ENCODE measurements at regions not wholly inside any gene's neighbourhood (a gene's known extent, or its start where the extent isn't known, plus 50 kb on each side); places are given as distances from the start of the nearest gene placed in this dataset.

DNA sequence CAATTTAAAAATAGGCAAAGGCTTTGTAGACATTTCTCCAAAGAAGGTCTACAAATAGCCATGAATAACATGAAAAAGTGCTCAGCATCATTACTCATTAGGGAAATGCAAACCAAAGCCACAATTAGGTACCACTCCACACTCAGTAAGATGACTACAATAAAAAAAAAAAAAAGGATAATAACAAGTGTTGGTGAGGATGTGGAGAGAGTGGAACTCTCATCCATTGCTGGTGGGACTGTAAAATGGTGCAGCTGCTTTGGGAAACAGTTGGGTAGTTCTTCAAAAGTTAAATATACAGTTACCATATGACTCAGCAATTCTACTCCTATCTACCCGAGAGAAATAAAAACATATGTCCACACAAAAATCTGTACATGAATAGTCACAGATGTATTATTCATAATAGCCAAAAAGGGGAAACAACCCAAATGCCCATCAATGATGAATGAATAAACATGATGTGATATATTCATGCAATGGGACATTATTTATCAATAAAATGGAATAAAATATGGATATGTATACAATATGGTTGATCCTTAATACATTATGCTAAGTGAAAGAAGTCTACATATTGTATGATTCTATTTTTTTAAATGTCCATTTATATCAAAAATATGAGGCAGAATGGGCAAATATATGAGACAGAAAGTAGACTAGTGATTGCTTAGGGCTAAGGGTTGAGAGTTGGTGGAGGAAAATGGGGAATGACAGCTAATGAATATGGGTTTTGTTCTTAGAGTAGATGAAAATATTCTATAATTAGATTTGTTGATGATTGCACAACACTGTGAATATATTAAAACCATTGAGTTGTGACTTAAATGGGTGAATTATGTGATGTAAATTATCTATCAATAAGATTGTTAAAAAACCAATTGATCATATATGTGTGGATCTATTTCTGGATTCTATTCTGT, 66.1 kb upstream of the SMAD3 start:
- ChIA-PET POLR2A (no interaction called here), CTCF (no interaction called here)
- DNase-seq (ENCODE audit: extremely low spot score) = no peak
- no peak for TF ChIP-seq BHLHE40 (IDR thresholded peaks at IDR 0.05; ENCODE audit: borderline replicate concordance)
- TF ChIP-seq ELF4 (IDR thresholded peaks at IDR 0.05) = no peak
- TF ChIP-seq, protein P1, sequence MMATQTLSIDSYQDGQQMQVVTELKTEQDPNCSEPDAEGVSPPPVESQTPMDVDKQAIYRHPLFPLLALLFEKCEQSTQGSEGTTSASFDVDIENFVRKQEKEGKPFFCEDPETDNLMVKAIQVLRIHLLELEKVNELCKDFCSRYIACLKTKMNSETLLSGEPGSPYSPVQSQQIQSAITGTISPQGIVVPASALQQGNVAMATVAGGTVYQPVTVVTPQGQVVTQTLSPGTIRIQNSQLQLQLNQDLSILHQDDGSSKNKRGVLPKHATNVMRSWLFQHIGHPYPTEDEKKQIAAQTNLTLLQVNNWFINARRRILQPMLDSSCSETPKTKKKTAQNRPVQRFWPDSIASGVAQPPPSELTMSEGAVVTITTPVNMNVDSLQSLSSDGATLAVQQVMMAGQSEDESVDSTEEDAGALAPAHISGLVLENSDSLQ (IDR thresholded peaks at IDR 0.05) = no peak
- no peak for TF ChIP-seq CTBP1 (IDR thresholded peaks at IDR 0.05; ENCODE audit: borderline replicate concordance)
- TF ChIP-seq FOXA1 (IDR thresholded peaks at IDR 0.05) = no peak
- TF ChIP-seq NFRKB (IDR thresholded peaks at IDR 0.05) = no peak
- TF ChIP-seq FOXM1 (IDR thresholded peaks at IDR 0.05; ENCODE audit: borderline replicate concordance) = no peak
- TF ChIP-seq HDGF (IDR thresholded peaks at IDR 0.05; ENCODE audit: borderline replicate concordance) = no peak
- TF ChIP-seq FOXK2 (IDR thresholded peaks at IDR 0.05) = no peak
- no peak for TF ChIP-seq L3MBTL2 (conservative IDR thresholded peaks at IDR 0.05)
- TF ChIP-seq ARNT (IDR thresholded peaks at IDR 0.05) = no peak
- no peak for TF ChIP-seq LEF1 (IDR thresholded peaks at IDR 0.05; ENCODE audit: borderline replicate concordance)
- no peak for TF ChIP-seq SP1 (IDR thresholded peaks at IDR 0.05)
- no peak for TF ChIP-seq SUZ12 (IDR thresholded peaks at IDR 0.05)
- TF ChIP-seq TARDBP (IDR thresholded peaks at IDR 0.05) = no peak
- TF ChIP-seq ZNF384 (IDR thresholded peaks at IDR 0.05) = no peak

DNA sequence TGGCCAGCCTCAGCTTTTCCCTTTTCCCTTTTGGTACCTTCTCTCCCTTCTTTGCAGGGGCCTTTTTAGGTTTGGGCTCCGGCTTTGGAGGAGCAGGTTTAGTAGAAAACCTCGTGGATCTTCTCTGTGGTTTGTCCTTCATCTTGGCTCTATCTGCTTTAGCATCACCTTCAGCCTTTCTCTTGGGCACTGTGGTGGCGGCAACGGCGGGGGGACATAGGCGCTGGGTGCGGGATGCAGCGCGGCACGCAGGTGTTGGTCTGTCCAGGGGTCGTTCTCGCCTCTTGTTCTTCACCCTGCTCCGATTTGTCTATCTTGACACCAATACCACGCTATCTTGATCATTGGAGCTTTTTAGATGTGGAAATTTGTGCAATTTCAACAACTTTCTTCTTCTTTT, 64.5 kb upstream of the SMAD3 start:
- no peak for TF ChIP-seq SP1 (IDR thresholded peaks at IDR 0.05)
- TF ChIP-seq TARDBP (IDR thresholded peaks at IDR 0.05) = no peak
- no peak for TF ChIP-seq HDGF (IDR thresholded peaks at IDR 0.05; ENCODE audit: borderline replicate concordance)
- no peak for TF ChIP-seq ARNT (IDR thresholded peaks at IDR 0.05)
- TF ChIP-seq BHLHE40 (IDR thresholded peaks at IDR 0.05; ENCODE audit: borderline replicate concordance) = no peak
- TF ChIP-seq FOXA1 (IDR thresholded peaks at IDR 0.05) = no peak
- no peak for TF ChIP-seq SUZ12 (IDR thresholded peaks at IDR 0.05)
- ChIA-PET CTCF (interaction anchor here (0.8 kb wide), 1 partner anchor 363 kb away, joined by 4 read pairs; no protein-coding TSS in a partner anchor), POLR2A (no interaction called here)
- DNase-seq (ENCODE audit: extremely low spot score) = no peak

- ChIA-PET CTCF (interaction anchor here (0.7 kb wide), 1 partner anchor 68 kb away, joined by 3 read pairs; no protein-coding TSS in a partner anchor), POLR2A (no interaction called here)
- TF ChIP-seq CTBP1 (IDR thresholded peaks at IDR 0.05; ENCODE audit: borderline replicate concordance) (no peak), TARDBP (IDR thresholded peaks at IDR 0.05) (no peak), ELF4 (IDR thresholded peaks at IDR 0.05) (no peak), BHLHE40 (IDR thresholded peaks at IDR 0.05; ENCODE audit: borderline replicate concordance) (no peak), LEF1 (IDR thresholded peaks at IDR 0.05; ENCODE audit: borderline replicate concordance) (no peak), FOXM1 (IDR thresholded peaks at IDR 0.05; ENCODE audit: borderline replicate concordance) (no peak), SP1 (IDR thresholded peaks at IDR 0.05) (no peak), ARNT (IDR thresholded peaks at IDR 0.05) (no peak), SUZ12 (IDR thresholded peaks at IDR 0.05) (no peak), FOXA1 (IDR thresholded peaks at IDR 0.05) (no peak), HDGF (IDR thresholded peaks at IDR 0.05; ENCODE audit: borderline replicate concordance) (no peak), L3MBTL2 (conservative IDR thresholded peaks at IDR 0.05) (no peak), NFRKB (IDR thresholded peaks at IDR 0.05) (no peak), ZNF384 (IDR thresholded peaks at IDR 0.05) (no peak), FOXK2 (IDR thresholded peaks at IDR 0.05) (no peak)
- TF ChIP-seq, protein P1 (IDR thresholded peaks at IDR 0.05) = no peak
- DNase-seq (ENCODE audit: extremely low spot score) = no peak
Measured at GRCh38 chr15:67002368-67002767, 63.0 kb upstream of the SMAD3 start.

- CTCF ChIA-PET = no interaction called here
- POLR2A ChIA-PET = no interaction called here
- no peak for DNase-seq (ENCODE audit: extremely low spot score)
- TF ChIP-seq HDGF (IDR thresholded peaks at IDR 0.05; ENCODE audit: borderline replicate concordance) (no peak), SP1 (IDR thresholded peaks at IDR 0.05) (no peak), FOXM1 (IDR thresholded peaks at IDR 0.05; ENCODE audit: borderline replicate concordance) (no peak), FOXA1 (IDR thresholded peaks at IDR 0.05) (no peak), CTBP1 (IDR thresholded peaks at IDR 0.05; ENCODE audit: borderline replicate concordance) (no peak), LEF1 (IDR thresholded peaks at IDR 0.05; ENCODE audit: borderline replicate concordance) (no peak), NFRKB (IDR thresholded peaks at IDR 0.05) (no peak), ZNF384 (IDR thresholded peaks at IDR 0.05) (no peak), L3MBTL2 (conservative IDR thresholded peaks at IDR 0.05) (no peak), BHLHE40 (IDR thresholded peaks at IDR 0.05; ENCODE audit: borderline replicate concordance) (no peak)
- TF ChIP-seq, protein P1 (IDR thresholded peaks at IDR 0.05) = no peak
Measured at GRCh38 chr15:67003586-67003985, 61.8 kb upstream of the SMAD3 start.

DNA sequence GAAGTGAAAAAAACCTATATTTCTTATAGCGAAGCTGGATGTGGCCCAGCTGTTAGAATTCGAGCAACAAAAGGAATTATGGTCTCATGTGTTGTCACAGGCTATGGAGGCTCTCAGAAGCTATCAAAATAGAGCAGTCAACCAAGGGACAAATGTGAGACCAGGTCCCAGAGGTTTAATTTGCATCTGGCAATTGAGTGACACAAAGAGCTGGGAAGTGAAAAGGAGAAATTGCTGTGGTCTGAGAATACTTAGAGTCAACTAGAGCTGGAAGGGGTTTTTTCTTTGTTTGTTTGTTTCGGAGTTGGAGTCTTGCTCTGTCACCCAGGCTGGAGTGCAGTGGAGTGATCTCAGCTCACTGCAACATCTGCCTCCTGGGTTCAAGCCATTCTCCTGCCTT, 61.3 kb upstream of the SMAD3 start:
- POLR2A ChIA-PET = interaction anchor here (1.0 kb wide), 1 partner anchor 18 kb away, joined by 3 read pairs; no protein-coding TSS in a partner anchor
- CTCF ChIA-PET = no interaction called here
- no peak for DNase-seq (ENCODE audit: extremely low spot score)
- no peak for TF ChIP-seq FOXA1 (IDR thresholded peaks at IDR 0.05)
- no peak for TF ChIP-seq ARNT (IDR thresholded peaks at IDR 0.05)
- no peak for TF ChIP-seq HDGF (IDR thresholded peaks at IDR 0.05; ENCODE audit: borderline replicate concordance)
- TF ChIP-seq, protein P1 (IDR thresholded peaks at IDR 0.05) = no peak
- TF ChIP-seq FOXM1 (IDR thresholded peaks at IDR 0.05; ENCODE audit: borderline replicate concordance) = no peak
- no peak for TF ChIP-seq SUZ12 (IDR thresholded peaks at IDR 0.05)
- no peak for TF ChIP-seq L3MBTL2 (conservative IDR thresholded peaks at IDR 0.05)
- TF ChIP-seq LEF1 (IDR thresholded peaks at IDR 0.05; ENCODE audit: borderline replicate concordance) = no peak
- no peak for TF ChIP-seq NFRKB (IDR thresholded peaks at IDR 0.05)
- TF ChIP-seq SP1 (IDR thresholded peaks at IDR 0.05) = no peak
- no peak for TF ChIP-seq CTBP1 (IDR thresholded peaks at IDR 0.05; ENCODE audit: borderline replicate concordance)
- no peak for TF ChIP-seq FOXK2 (IDR thresholded peaks at IDR 0.05)
- no peak for TF ChIP-seq BHLHE40 (IDR thresholded peaks at IDR 0.05; ENCODE audit: borderline replicate concordance)
